Nephron (organoid): ENCODE measurements at regions not wholly inside any gene's neighbourhood (a gene's known extent, or its start where the extent isn't known, plus 50 kb on each side); places are given as distances from the start of the nearest gene placed in this dataset.

ENCODE experiments used
- H3K27ac Mint-ChIP-seq, 3 experiments: 2 replicates each; pipeline ENCODE4 v1.8.0; 2020; ENCODE audit warnings: mixed read lengths in 3 of 3, mild to moderate bottlenecking in 2 of 3, moderate library complexity in 1 of 3
- H3K27me3 Mint-ChIP-seq: 2 replicates; pipeline ENCODE4 v1.8.0; 2021; ENCODE audit warnings: low read depth, mild to moderate bottlenecking, moderate library complexity, mixed read lengths
- H3K36me3 Mint-ChIP-seq: 2 replicates; pipeline ENCODE4 v1.8.0; 2020; ENCODE audit warnings: low read depth, mixed read lengths
- H3K4me1 Mint-ChIP-seq: 2 replicates; pipeline ENCODE4 v1.8.0; 2020; ENCODE audit warnings: mixed read lengths
- H3K4me3 Mint-ChIP-seq, 3 experiments: 2 replicates each; pipeline ENCODE4 v1.8.0; 2020; ENCODE audit warnings: mild to moderate bottlenecking in 3 of 3, mixed read lengths in 3 of 3, moderate library complexity in 2 of 3
- H3K9me3 Mint-ChIP-seq: 2 replicates; pipeline ENCODE4 v1.8.0; 2020; ENCODE audit warnings: mixed read lengths
- CTCF ChIP-seq, 3 experiments: fragments of 200-600 bp; sonication (generic); IDR thresholded peaks; one replicate each; pipeline ENCODE4 v1.5.0; 2021; ENCODE audit warnings: antibody characterized with exemption in 3 of 3; ENCODE audit not compliant: unreplicated experiment in 3 of 3

GRCh38 chr21:34215911-34216717 lies 142.7 kb downstream of the MRPS6 start:
- Mint-ChIP-seq H3K4me3 (no peak overlapping the region), H3K27me3 (no peaks in the 10 kb centered on the region), H3K4me1 (peaks cover 8% of the 10 kb centered on the region), H3K9me3 (peaks cover 21% of the 10 kb centered on the region), H3K36me3 (peaks cover 14% of the 10 kb centered on the region), H3K27ac (peak overlapping the region in 1 of 3 experiments; percentile 31)
- no peak for TF ChIP-seq CTCF (IDR thresholded peaks at IDR 0.05; ENCODE audit: unreplicated experiment in 3 of 3)

DNA sequence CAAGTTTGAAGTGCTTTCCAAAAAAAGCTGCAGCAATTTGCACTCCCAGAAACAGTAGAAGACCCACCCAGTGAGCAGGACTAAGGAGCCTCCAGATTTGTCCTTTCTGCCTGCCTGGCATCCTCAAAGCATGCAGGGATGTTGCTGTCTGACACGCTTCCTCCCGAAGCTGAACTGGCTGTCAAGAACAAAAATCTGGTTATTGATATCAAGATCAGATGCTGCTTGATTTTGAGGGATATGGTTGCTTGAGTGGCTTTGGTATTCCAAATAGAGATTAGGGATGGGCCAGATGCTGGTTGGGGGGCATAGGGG lies 143.3 kb downstream of the MRPS6 start:
- Mint-ChIP-seq H3K9me3 (peaks cover 17% of the 10 kb centered on the region), H3K4me1 (peaks cover 8% of the 10 kb centered on the region), H3K4me3 (no peak overlapping the region), H3K36me3 (peaks cover 14% of the 10 kb centered on the region), H3K27ac (peak overlapping the region in 1 of 3 experiments; percentile 31), H3K27me3 (no peaks in the 10 kb centered on the region)
- TF ChIP-seq CTCF (IDR thresholded peaks at IDR 0.05; ENCODE audit: unreplicated experiment in 3 of 3) = no peak

- Mint-ChIP-seq H3K27ac (no peak overlapping the region), H3K4me3 (no peak overlapping the region), H3K4me1 (peaks cover 8% of the 10 kb centered on the region), H3K36me3 (peaks cover 14% of the 10 kb centered on the region), H3K27me3 (no peaks in the 10 kb centered on the region), H3K9me3 (peaks cover 15% of the 10 kb centered on the region)
- TF ChIP-seq CTCF (IDR thresholded peaks at IDR 0.05; ENCODE audit: unreplicated experiment in 3 of 3) = no peak
Measured at GRCh38 chr21:34217263-34217662, 143.9 kb downstream of the MRPS6 start.

GRCh38 chr21:34219334-34220060 lies 144.3 kb upstream of the KCNE2 start:
- no peaks in the 10 kb centered on the region for H3K27me3 Mint-ChIP-seq
- peaks cover 8% of the 10 kb centered on the region for H3K4me1 Mint-ChIP-seq
- H3K27ac Mint-ChIP-seq = no peak overlapping the region
- peaks cover 8% of the 10 kb centered on the region for H3K36me3 Mint-ChIP-seq
- no peak overlapping the region for H3K4me3 Mint-ChIP-seq
- peaks cover 9% of the 10 kb centered on the region for H3K9me3 Mint-ChIP-seq
- no peak for TF ChIP-seq CTCF (IDR thresholded peaks at IDR 0.05; ENCODE audit: unreplicated experiment in 3 of 3)

- Mint-ChIP-seq H3K4me3 (no peak overlapping the region), H3K36me3 (peaks cover under 1% of the 10 kb centered on the region), H3K27me3 (no peaks in the 10 kb centered on the region)
Measured at GRCh38 chr21:34220556-34221195, 143.1 kb upstream of the KCNE2 start.

More at GRCh38 chr21:34220556-34221195, 143.1 kb upstream of the KCNE2 start:
- no peak overlapping the region for H3K27ac Mint-ChIP-seq
- H3K4me1 Mint-ChIP-seq = peaks cover 8% of the 10 kb centered on the region
- TF ChIP-seq CTCF (IDR thresholded peaks at IDR 0.05; ENCODE audit: unreplicated experiment in 3 of 3) = no peak
- no peaks in the 10 kb centered on the region for H3K9me3 Mint-ChIP-seq
